GM18519 (cell line): ENCODE measurements at regions not wholly inside any gene's neighbourhood (a gene's known extent, or its start where the extent isn't known, plus 50 kb on each side); places are given as distances from the start of the nearest gene placed in this dataset.
"Not testable (repeated sequence)": the region's sequence is repeated elsewhere in the genome, so short reads cannot be mapped to it uniquely, and the experiment has no call there.

ENCODE experiments used
- ATAC-seq: cut with Tn5 transposase; IDR thresholded peaks from one replicate; pipeline ENCODE4 v1.9.1; 2021; ENCODE audit warnings: mild to moderate bottlenecking, moderate library complexity; ENCODE audit not compliant: unreplicated experiment, low FRiP score

DNA sequence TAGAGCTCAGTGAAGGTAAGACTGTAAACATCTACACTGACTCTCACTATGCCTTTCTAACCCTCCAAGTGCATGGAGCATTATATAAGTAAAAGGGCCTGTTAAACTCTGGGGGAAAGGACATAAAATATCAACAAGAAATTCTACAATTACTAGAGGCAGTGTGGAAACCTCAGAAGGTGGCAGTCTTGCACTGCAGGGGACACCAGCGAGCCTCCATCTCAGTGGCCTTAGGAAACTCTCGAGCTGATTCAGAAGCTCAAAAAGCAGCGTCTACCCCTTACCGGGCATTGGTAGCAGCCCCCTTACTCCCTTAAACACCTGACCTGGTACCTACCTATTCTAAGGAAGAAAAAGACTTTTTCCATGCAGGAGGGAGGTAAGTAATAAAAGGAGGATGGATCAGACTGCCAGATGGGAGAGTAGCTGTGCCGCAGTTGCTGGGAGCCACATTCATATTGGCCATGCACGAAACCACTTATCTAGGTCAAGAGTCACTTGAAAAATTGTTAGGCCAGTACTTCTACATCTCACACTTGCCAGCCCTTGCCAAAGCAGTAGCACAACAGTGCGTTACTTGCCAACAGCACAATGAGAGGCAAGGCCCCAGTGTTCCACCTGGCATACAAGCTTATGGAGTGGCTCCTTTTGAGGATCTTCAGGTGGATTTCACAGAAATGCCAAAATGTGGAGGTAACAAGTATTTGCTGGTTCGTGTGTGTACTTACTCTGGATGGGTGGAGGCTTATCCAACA, 258.8 kb upstream of the PRKX start:
- not testable (repeated sequence) for ATAC-seq

DNA sequence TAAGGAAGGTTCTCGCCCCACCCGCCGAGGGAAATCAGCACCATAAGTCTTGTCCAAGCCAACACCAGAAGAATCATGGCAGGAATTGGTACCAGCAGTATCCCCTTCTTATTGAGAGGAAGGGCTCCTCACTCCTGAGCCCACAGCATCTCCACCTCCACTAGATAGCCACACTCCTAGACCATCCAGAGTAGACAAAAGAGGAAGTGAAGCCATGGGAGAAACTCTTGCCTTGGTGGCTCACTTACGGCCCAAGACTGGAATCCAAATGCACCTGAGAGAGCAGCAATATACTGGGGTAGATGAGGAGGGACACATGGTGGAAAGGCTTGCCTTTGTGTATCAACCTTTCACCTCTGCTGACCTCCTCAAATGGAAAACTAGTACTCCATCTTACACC, 255.3 kb upstream of the PRKX start:
- ATAC-seq, result no peak

- peak; percentile 92 for ATAC-seq
Observed at GRCh38 chrX:3963980-3964379, 250.5 kb upstream of the PRKX start.

- ATAC-seq, result no peak
Observed at GRCh38 chrX:3962511-3963311, 249.3 kb upstream of the PRKX start.

- ATAC-seq, result no peak
Observed at GRCh38 chrX:3960952-3961351, 247.5 kb upstream of the PRKX start.

DNA sequence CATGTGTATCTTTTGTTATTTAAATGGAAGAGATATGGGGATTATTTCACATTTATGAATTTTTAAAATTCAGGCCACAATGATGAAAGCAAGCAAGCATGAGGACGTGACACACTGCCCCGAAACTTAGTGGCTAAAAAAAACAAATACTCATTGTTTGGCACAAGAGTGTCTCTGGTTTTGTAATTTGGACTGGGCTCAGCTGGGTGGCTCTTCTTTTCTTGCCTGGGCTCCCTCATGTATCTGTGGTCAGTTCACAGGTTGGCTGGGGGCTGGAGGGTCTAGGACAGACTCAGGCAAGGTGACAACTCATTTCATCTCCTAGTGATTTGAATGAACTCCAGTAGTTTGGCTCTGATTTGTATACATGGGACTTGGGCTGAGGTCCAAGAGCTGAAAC, 238.4 kb upstream of the PRKX start:
- ATAC-seq, result no peak

DNA sequence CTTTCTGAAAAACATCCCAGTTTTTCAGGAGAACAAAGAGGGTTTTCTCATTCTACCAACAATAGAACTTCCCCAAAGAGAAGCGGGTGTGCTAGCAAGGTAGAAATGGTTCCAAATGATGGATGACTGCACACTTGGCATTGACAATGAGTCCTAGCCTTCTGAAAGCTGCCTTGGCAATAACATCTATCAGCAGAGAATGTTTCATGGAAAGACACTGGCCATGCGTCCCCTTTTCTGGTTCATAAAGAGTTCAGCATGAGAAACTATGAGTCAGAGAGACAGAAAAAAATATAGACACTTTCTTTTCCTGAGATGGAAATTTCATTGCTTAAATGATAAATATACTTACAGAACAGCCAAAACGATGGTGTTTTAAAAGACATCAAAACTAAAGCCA, 236.9 kb upstream of the PRKX start:
- no peak for ATAC-seq

GRCh38 chrX:3943965-3944364, 230.5 kb upstream of the PRKX start:
- no peak for ATAC-seq

DNA sequence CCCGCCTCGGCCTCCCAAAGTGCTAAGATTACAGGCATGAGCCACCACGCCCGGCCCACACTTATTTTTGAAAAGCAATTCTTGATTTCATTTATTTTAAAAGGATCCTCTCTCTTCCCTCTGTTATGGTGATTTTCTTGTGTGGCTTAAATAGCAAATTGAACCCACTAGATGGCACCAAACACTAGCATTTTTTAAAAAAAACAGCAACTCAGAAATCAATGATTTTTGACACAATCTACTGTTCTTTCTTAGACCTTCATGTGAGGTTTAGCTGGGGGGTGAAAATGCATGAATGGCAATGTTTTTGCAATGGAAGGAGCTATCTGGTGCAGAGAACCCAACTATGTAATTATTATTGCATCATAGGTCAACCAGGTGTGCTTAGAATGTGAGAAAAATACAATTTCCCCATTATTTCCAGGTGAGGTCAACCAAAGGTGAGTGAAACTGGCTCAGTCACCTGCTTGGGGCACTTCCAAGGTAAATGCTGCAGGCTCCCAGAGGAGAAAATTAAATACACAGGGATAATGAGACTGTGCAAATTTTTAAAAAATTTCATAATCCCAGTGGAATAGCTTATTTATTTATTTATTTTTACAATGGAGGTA, 226.7 kb upstream of the PRKX start:
- no peak for ATAC-seq

GRCh38 chrX:3938587-3938986, 225.1 kb upstream of the PRKX start:
- ATAC-seq, result no peak

DNA sequence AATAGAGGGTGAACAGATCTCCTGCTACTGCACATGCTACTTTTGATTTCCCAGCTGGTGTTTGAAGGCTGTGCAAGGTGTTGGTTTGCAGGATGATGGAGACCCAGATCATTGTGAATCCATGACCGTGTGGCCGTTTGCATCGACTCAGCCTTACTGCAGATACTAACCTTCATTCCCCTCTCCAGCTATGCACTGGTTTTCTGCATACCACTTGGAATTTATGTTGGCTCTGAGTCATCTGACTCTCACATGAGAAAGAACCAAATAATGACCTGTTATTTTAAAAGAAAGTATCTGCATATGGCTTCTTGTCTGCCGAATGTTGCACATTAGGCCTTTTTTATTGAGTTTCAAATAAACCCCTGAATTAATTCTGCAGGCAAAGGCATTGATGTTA, 221.7 kb upstream of the PRKX start:
- ATAC-seq, result not testable (repeated sequence)

GRCh38 chrX:3920424-3921017, 207.1 kb upstream of the PRKX start:
- ATAC-seq, result peak; percentile 96

GRCh38 chrX:3919668-3920423, 206.4 kb upstream of the PRKX start:
- ATAC-seq, result not testable (repeated sequence)

GRCh38 chrX:3914813-3915212, 201.4 kb upstream of the PRKX start:
- ATAC-seq, result not testable (repeated sequence)

DNA sequence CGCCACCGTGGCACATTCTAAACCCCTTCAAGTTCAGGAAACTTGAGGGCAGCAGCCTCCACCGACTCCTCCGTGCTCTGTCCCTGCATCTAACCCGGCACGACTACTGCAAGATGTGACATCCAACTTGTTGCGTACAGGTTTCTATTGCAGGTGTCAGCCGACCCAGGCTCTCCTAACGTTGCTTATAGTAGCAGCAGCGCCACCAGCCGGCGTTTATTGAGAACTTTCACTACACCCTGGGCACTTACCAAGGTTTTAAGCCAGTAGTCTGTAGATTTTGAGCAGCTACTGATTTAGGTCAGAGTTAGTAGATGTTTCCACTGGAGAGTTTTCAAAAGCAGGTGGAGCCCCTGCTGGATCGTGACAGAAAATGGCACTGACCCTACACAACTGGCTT, 200.6 kb upstream of the PRKX start:
- not testable (repeated sequence) for ATAC-seq

DNA sequence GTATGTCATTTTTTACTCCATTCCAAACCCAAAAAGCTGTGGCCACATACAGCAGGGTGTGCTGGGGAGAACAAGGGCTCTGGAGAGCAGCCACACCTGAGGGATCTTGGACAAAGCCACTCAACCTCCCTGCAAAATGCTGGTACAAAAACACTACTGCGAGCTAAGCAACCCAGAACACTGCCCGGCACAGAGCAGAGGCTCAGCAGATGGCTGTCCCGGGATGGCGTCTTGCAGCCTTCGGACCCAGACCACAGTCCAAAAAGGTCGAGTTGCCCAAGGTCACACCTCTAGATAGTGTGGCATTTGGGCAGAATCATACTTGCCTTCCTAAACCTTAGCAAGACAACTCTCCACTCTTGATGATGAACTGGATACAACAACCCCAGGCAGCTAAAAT, 197.6 kb upstream of the PRKX start:
- ATAC-seq, result not testable (repeated sequence)

DNA sequence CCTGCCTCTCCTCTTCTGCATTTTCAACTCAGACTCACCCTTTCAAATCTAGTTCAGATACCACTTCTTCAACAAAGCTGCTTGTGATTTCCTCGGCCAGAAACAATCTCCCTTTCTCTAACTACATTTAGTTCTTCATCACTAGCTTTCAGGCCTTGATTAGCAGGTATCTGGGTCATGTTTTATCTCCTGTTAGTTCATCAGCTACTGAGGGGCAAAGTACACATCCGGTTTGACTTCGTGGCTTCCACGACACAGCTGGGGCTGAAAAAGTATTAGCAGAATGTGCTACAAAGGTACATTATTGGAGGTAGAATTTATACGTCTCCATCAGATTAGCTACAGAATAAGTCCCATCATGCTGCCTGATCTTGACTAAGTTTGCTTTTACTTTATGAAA, 197.2 kb upstream of the PRKX start:
- not testable (repeated sequence) for ATAC-seq

GRCh38 chrX:3905522-3906258, 192.2 kb upstream of the PRKX start:
- not testable (repeated sequence) for ATAC-seq

DNA sequence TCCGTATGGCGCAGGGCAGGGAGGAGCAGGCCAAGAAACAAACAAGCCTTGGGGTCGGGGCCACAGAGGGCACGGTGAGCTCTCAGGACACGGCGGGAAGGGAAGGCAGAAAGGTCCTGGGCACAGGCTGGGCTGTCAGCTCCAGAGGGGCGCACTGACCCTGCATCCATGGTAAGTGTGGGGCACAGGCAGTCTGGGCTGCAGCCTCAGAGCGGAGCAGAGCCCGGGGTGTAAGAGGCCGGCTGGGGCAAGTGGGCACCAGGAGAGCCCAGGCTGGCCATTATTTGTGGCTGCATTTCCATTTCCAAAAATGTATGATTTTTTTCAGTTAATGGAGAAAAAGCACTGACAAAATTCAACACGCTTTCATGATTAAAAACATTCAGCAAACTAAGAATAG, 188.8 kb upstream of the PRKX start:
- not testable (repeated sequence) for ATAC-seq

DNA sequence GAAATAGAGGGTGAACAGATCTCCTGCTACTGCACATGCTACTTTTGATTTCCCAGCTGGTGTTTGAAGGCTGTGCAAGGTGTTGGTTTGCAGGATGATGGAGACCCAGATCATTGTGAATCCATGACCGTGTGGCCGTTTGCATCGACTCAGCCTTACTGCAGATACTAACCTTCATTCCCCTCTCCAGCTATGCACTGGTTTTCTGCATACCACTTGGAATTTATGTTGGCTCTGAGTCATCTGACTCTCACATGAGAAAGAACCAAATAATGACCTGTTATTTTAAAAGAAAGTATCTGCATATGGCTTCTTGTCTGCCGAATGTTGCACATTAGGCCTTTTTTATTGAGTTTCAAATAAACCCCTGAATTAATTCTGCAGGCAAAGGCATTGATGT, 183.3 kb upstream of the PRKX start:
- ATAC-seq, result not testable (repeated sequence)
